Uterus (tissue), 2 donors: ENCODE measurements at regions not wholly inside any gene's neighbourhood (a gene's known extent, or its start where the extent isn't known, plus 50 kb on each side); places are given as distances from the start of the nearest gene placed in this dataset.

Source experiments
- POLR2A ChIP-seq, 2 donors: fragments of 450-650 bp; IDR thresholded peaks; one replicate each; pipeline ENCODE4 v1.6.1; 2016; ENCODE audit warnings: antibody characterized with exemption in 2 of 2, mild to moderate bottlenecking in 1 of 2, moderate library complexity in 1 of 2
- TF ChIP-seq, protein P1 (sequence below), 4 experiments: fragments of 200-600 bp in 2 of 4; fragments of 450-650 bp in 2 of 4; sonication (generic) in 2 of 4; IDR thresholded peaks; one replicate each; pipeline ENCODE4 v1.5.1; 2016 to 2019; ENCODE audit warnings: antibody characterized with exemption in 4 of 4, mild to moderate bottlenecking in 2 of 4, moderate library complexity in 1 of 4

DNA sequence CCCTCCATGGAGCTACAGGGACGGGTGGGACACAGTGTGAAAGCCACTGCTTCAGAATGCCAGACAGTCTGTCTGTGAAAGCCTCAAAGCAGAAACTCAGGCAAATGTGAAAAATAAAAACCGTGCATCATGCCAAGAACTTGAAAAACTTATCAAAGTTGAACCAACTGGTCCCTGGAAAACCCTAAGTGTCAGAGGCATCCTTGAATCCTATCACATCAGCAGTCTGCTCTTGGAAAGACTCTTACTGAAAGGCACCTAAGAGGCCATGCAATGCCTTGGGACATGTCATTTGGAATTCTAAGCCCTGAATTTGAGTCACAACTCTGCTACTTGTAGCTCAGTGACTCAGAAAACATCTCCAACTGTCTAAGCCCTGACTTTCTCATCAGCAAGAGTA lies 62.4 kb upstream of the GRIN2B start:
- TF ChIP-seq, protein P1, sequence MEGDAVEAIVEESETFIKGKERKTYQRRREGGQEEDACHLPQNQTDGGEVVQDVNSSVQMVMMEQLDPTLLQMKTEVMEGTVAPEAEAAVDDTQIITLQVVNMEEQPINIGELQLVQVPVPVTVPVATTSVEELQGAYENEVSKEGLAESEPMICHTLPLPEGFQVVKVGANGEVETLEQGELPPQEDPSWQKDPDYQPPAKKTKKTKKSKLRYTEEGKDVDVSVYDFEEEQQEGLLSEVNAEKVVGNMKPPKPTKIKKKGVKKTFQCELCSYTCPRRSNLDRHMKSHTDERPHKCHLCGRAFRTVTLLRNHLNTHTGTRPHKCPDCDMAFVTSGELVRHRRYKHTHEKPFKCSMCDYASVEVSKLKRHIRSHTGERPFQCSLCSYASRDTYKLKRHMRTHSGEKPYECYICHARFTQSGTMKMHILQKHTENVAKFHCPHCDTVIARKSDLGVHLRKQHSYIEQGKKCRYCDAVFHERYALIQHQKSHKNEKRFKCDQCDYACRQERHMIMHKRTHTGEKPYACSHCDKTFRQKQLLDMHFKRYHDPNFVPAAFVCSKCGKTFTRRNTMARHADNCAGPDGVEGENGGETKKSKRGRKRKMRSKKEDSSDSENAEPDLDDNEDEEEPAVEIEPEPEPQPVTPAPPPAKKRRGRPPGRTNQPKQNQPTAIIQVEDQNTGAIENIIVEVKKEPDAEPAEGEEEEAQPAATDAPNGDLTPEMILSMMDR (IDR thresholded peaks at IDR 0.05), result no peak
- no peak for TF ChIP-seq POLR2A (IDR thresholded peaks at IDR 0.05)
